HG03460 (cell line): ENCODE measurements at regions not wholly inside any gene's neighbourhood (a gene's known extent, or its start where the extent isn't known, plus 50 kb on each side); places are given as distances from the start of the nearest gene placed in this dataset.
"Not testable (repeated sequence)": the region's sequence is repeated elsewhere in the genome, so short reads cannot be mapped to it uniquely, and the experiment has no call there.

ENCODE experiments used
- ATAC-seq: cut with Tn5 transposase; IDR thresholded peaks from one replicate; pipeline ENCODE4 v1.9.1; 2021; ENCODE audit not compliant: unreplicated experiment

DNA sequence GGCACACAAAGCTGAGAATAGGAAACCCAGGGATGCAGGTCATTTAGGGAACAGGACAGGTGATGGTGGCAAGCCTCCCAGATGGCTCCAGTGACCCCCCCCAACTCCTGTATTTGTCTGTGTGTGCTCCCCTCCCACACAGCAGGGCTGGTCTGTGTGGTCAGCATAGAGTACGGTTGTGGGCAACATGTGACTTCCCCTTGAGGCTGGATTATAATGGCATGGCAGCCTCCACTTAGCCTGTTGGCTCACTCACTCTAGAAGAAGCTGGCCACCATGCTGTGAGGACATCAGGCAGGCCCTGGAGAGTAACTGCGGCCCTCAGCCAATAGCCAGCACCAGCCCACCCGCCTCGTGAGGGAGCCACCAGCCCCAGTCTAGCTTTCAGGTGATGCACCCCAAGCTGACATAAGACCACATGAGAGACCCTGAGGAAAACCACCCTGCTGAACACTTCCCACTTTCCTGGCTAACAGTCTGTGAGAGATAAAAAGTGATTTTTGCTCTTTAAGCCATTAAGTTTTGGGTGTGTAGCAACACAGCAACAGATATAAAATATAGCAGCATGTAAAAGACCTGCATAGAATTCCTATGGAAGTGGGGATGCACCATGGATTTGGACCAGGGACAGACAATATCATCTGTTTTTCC is 151.3 kb downstream of the LAT start:
- ATAC-seq: not testable (repeated sequence)

DNA sequence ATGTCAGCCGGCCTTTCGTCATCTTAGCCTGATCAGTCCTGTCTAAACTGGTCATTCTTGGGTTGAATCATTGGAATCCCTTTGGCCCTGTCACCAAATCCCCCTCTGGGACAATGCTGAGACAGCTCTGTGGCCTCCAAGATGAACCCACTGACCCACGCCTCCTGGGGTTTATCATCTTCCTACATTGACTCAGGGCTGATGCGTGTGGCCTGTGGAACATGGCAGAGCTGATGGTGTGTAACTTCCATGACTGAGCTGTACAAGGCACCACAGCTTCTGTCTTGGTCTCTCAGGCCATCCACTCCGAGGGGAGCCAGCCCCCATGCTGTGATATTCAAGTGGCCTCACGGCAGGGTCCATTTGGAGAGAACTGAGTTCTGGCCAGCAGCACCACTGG is 150.2 kb downstream of the LAT start:
- not testable (repeated sequence) for ATAC-seq

DNA sequence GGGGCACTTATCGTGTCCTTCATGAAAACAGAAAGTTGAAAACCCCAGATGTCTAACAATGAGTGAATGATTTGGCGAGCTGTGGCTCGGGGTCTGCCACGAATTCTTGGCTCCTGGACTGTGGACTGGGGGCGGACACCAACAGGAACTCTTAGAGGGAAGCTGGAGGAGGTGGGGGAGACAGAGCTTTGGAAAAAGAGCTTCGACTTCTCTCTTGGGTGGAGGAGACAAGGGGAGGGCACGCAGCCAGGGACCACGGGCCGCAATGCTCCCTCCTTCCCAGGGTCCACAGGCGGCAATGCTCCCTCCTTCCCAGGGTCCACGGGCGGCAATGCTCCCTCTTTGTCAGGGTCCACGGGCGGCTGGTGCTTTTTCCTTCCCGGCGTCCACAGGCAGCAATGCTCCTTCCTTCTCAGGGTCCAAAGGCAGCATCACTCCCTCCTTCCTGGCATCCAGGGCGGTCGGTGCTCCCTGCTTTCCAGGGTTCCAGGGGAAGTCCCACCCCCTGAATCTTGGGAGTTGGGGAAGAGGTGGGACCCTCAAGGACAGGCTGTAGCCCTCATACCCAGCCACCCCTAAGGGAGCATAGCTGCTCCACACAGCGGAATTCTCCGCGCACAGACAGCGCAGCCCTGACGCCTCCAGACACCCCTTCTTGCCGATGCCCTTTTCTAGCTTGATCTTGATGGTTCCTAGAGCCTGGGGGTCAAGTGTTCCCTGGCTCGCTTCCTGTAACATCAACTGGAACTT is 149.0 kb downstream of the LAT start:
- ATAC-seq: not testable (repeated sequence)

- not testable (repeated sequence) for ATAC-seq
Measured at GRCh38 chr16:29132869-29133268, 148.0 kb downstream of the LAT start.

- ATAC-seq: not testable (repeated sequence)
Measured at GRCh38 chr16:29132444-29132843, 147.6 kb downstream of the LAT start.

DNA sequence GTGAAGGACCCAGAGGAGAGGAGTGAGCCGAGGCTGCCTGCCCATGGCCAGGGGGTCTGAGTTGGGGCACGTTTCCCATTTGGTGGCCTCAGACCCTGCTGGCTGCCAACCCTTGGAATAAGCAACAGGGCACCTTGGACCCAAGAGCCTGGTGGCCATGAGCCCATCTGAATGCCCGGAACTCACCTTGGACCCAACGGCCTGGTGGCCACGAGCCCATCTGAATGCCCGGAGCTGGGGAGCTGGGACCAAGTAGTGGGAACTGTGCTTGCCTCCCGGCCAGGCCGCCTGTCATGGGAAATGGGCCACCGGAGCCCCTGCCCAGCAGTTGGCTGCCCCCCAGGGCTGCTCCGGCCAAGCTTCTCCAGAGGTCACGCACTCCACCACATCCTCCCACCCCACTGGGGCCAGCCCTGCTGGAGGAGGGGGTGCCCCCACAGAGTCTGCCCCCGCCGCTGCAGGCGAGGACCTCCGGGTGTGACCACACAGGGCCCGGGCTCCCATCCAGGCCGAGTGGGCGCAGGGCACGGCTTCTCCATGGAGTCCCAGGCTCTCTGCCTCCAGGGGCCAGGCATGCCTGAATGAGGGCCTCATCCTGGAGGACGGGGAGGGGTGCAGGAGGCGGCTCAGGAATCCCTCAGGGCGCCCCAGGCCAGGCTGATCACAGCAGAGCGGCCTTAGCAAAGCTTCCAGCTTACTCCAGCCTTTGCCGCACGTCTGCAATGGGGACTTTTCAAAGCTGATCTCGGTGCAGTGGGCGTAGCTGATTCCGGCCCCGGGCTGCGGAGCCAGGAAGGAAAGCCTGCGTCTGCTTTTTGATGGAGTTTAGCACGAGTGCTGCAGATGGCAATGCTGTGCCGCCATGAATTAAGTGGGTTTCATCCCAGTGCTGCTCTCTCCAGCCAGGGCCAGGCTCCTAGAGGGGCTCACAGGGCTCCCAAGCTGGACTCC is 146.3 kb downstream of the LAT start:
- ATAC-seq: not testable (repeated sequence)

DNA sequence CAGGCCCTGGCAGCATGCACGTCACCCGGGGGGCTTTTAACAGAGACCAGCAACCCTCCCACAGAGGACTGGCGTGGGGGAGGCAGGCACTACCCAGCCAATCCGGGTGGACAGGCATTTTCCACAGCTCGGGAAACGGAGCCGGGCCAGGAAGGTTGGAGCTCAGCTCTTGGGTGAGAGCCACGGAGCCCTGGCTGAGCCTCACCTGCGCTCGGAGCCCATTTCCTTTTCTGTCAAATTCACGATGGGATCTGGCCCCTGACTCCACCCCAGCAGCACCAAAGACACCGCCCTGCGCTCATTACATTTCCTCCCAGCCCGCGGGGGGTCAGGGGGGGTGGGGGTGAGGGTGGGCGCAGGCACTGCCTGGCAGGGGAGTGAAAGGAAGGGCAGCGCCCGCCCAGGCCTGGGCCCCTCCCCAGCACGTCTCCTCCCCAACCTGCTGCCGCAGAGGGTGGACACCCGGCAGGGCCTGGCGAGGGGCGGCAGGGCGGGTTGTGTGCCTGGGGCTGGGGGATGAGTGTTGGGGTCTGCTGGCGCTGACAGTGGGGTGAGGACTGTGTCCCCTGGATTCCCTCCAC is 145.4 kb downstream of the LAT start:
- ATAC-seq: not testable (repeated sequence)

GRCh38 chr16:29129458-29130038 is 144.7 kb downstream of the LAT start:
- not testable (repeated sequence) for ATAC-seq

DNA sequence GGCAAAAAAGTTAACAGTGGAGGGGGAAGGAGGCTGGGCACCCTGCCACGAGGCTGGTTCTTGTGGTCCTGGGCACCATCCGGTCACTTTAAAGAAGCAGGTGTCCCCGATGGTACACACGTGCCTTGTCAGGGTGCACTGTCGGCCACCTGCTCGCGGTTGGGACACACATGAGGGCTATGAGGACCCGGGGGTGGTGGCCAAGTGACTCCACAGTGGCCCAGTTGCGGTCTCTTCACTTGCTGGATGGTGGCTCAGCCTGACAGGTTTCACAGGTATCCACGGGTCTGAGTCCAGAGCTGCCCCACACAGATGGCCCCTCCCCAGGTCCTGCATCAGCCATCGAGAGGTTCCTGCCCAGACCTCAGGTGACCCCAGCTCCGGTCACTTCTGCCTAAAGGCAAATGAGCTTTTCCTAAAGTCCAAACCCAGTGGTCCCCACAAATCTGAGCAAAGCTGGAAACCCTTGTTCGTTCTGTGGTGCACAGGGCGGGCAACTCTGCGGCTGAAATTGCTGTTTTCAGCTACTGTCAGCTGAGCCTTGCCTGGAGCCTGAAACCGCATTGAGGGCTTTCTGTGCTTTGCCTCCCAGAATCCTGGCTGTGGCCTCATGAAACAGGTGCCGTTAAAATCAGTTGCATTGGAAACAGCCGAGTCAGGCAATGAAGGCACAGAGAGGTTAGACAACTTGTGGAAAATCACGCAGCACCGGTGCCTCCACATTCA is 144.0 kb downstream of the LAT start:
- not testable (repeated sequence) for ATAC-seq

GRCh38 chr16:29127806-29128420 is 143.1 kb downstream of the LAT start:
- not testable (repeated sequence) for ATAC-seq

DNA sequence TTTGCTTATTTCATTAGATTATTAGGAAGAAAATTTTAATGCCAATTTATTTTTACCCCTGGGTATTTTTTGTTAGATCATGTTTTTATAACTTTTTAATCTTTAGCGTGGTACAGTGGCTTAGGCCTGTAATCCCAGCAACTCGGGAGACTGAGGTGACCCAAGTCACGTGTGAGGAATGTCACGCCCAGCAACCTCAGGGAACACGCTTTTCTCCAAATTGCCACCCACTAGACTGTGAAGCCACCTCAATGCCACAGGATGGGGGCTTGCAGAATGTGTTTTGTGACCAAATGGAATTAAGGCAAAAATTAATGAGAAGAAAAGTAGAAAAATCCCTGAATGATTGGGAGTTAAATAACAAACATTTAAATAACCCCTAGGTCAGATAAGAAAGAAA is 141.8 kb downstream of the LAT start:
- no peak for ATAC-seq

- no peak for ATAC-seq
Measured at GRCh38 chr16:29126057-29126494, 141.2 kb downstream of the LAT start.

DNA sequence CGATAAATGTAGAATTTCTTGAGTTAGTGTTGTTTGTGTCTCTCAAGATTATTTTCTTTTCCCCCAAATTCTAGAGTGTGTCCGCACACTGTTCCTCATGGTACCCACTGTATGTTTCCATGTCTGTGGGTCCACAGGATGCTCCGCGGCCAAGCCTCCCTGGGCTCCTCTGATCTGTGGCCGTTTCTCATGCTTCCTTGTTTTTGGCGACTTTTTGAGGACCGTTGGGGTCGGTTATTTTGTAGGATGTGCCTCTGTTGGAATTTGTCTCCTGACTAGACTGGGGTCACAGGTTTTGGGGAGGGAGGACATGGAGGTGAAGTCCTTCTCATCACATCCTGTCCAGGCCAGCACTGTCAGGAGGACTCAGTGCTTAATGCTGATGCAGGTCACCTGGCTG is 140.0 kb downstream of the LAT start:
- no peak for ATAC-seq

DNA sequence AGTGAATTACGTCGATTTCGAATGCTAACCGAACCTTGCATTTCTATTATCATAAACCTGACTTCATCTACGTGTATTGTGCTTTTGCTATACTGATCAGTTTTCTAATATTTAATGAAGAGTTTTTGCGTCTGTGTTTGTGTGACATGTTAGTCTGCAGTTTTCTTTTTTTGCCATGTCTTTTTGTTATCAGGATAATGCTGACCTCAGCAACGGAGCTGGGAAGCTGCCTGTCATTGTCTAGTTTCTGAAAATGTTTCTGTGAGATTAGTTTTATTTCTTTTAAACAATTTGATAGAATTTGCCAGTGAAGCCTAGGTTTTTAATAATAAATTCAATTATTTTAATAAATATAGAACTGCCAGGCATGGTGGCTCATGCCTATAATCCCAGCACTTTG is 139.3 kb downstream of the LAT start:
- ATAC-seq: not testable (repeated sequence)

GRCh38 chr16:29120680-29121079 is 135.8 kb downstream of the LAT start:
- ATAC-seq: not testable (repeated sequence)

- ATAC-seq: not testable (repeated sequence)
Measured at GRCh38 chr16:29118301-29118957, 133.6 kb downstream of the LAT start.

GRCh38 chr16:29117631-29118030 is 132.8 kb downstream of the LAT start:
- no peak for ATAC-seq

DNA sequence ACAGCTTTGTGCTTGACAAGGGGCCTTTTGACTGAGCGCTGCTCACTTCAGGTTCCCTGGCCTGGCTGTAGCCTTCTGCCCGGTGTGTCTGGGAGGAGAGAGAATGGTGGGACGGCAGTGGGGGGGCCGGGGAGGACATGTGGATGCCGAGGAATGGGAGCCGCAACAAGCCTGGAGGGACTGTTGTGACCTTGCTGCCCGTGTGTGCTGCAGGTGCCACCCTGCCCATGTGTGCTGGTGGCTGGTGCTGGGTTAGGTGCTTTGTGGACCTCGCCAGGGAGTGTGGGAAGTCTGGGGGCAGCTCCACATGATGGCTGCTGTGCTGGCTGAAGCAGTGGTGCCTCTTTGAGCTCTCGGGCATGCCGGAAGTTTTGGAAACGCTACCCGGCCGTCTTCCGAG is 132.1 kb downstream of the LAT start:
- no peak for ATAC-seq

- ATAC-seq: not testable (repeated sequence)
Measured at GRCh38 chr16:29116207-29116606, 131.4 kb downstream of the LAT start.
